ENCODE measurements at regions not wholly inside any gene's neighbourhood (a gene's known extent, or its start where the extent isn't known, plus 50 kb on each side); places are given as distances from the start of the nearest gene placed in this dataset.
"Not testable (repeated sequence)": the region's sequence is repeated elsewhere in the genome, so short reads cannot be mapped to it uniquely, and the experiment has no call there.

- Histone ChIP-seq H3K79me2 (ENCODE audit: control insufficient read depth, insufficient read depth, low read length) (no peaks in the 10 kb centered on the region), H3K4me1 (replicated peaks in 1 of 2; ENCODE audit: control insufficient read depth in 2 of 2, insufficient read depth in 2 of 2, low read length in 2 of 2) (no peaks in the 10 kb centered on the region), H3K27ac (ENCODE audit: extremely low read depth, low read depth, low read length) (no peak overlapping the region), H3K9me1 (ENCODE audit: control insufficient read depth, insufficient read depth, low read length) (no peaks in the 10 kb centered on the region), H3K36me3 (ENCODE audit: control insufficient read depth, insufficient read depth, low read length) (no peaks in the 10 kb centered on the region), H3K4me2 (ENCODE audit: insufficient read depth, low read length) (no peak overlapping the region), H3K9ac (ENCODE audit: insufficient read depth in 1 of 2, low read depth in 2 of 2, low read length in 2 of 2) (no peak overlapping the region), H2AFZ (ENCODE audit: low read depth, low read length) (no peak overlapping the region), H3K9me3 (replicated peaks; ENCODE audit: control insufficient read depth, insufficient read depth, low read depth, low read length) (no peaks in the 10 kb centered on the region; the same call in 1 of the 2 replicates), H3K4me3 (no peak overlapping the region), H4K20me1 (replicated peaks; ENCODE audit: control insufficient read depth, insufficient read depth, low read length) (no peaks in the 10 kb centered on the region), H3K27me3 (ENCODE audit: control insufficient read depth in 2 of 2, insufficient read depth in 2 of 2, low read length in 2 of 2) (no peaks in the 10 kb centered on the region)
- DNase-seq (ENCODE audit: extremely low read depth in 1 of 4, low spot score in 3 of 4) (no peak), ATAC-seq (no peak), FAIRE-seq (no peak)
- intact Hi-C loops (cut with micrococcal nuclease) = no loop called here
- BruUV-seq (replicated peaks) = no TSS peak
- in situ Hi-C loops (cut with MboI) = no loop called here
- no peak for TF ChIP-seq NR2C2 (CRISPR knock-in tag; IDR thresholded peaks at IDR 0.05)
- TF ChIP-seq NR2C2 (tag; IDR thresholded peaks at IDR 0.05) = no peak
- no peak for TF ChIP-seq POLR2H (tag; IDR thresholded peaks at IDR 0.05; ENCODE audit: low read depth)
- no peak for TF ChIP-seq PYGO2 (tag; IDR thresholded peaks at IDR 0.05)
- no peak for TF ChIP-seq ZFX (CRISPR knock-in tag; IDR thresholded peaks at IDR 0.05)
- TF ChIP-seq YY1 (IDR thresholded peaks at IDR 0.05; ENCODE audit: borderline replicate concordance in 1 of 3, control insufficient read depth in 1 of 3, extremely low read depth in 1 of 3, insufficient read depth in 3 of 3, insufficient read length in 1 of 3, insufficient replicate concordance in 2 of 3, low read depth in 1 of 3, low read length in 2 of 3) = no peak
- no peak for TF ChIP-seq SNRNP70 (optimal IDR thresholded peaks at IDR 0.05; ENCODE audit: low read depth, low read length)
- TF ChIP-seq DACH1 (IDR thresholded peaks at IDR 0.05; ENCODE audit: partially characterized antibody) = no peak
- TF ChIP-seq ZNF24 (IDR thresholded peaks at IDR 0.05) = no peak
- TF ChIP-seq ZNF398 (CRISPR knock-in tag; IDR thresholded peaks at IDR 0.05) = no peak
- 47% methylated on average over 3 of the region's 3 CpGs for WGBS (ENCODE audit: insufficient coverage, low coverage, missing lambda C conversion rate)
- ChIA-PET CTCF (ENCODE audit: low intra/inter-chr PET ratio) (no interaction called here), POLR2A (interaction anchor here (0.9 kb wide), 1 partner anchor 10 kb away, joined by 4 read pairs; no protein-coding TSS in a partner anchor)
Measured at GRCh38 chr11:97912629-97913028, 1108.1 kb upstream of the CNTN5 start.

DNA sequence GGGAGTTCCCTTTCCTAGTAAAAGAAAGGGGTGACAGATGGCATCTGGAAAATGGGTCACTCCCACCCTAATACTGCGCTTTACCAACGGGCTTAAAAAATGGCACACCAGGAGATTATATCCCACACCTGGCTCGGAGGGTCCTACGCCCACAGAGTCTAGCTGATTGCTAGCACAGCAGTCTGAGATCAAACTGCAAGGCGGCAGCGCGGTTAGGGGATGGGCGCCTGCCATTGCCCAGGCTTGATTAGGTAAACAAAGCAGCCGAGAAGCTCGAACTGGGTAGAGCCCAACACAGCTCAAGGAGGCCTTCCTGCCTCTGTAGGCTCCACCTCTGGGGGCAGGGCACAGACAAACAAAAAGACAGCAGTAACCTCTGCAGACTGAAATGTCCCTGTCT, 1097.8 kb upstream of the CNTN5 start:
- H3K27ac ChIP-seq (ENCODE audit: extremely low read depth, low read depth, low read length); H3K27me3 ChIP-seq (ENCODE audit: control insufficient read depth in 2 of 2, insufficient read depth in 2 of 2, low read length in 2 of 2); H3K79me2 ChIP-seq (ENCODE audit: control insufficient read depth, insufficient read depth, low read length); H3K4me3 ChIP-seq; FAIRE-seq; H3K9me3 ChIP-seq (replicated peaks; ENCODE audit: control insufficient read depth, insufficient read depth, low read depth, low read length); POLR2A ChIA-PET; H3K9me1 ChIP-seq (ENCODE audit: control insufficient read depth, insufficient read depth, low read length); H3K36me3 ChIP-seq (ENCODE audit: control insufficient read depth, insufficient read depth, low read length); CTCF ChIA-PET (ENCODE audit: low intra/inter-chr PET ratio); BruUV-seq (replicated peaks); DNase-seq (ENCODE audit: extremely low read depth in 1 of 4, low spot score in 3 of 4); intact Hi-C loops (cut with micrococcal nuclease); H3K9ac ChIP-seq (ENCODE audit: insufficient read depth in 1 of 2, low read depth in 2 of 2, low read length in 2 of 2); H3K4me1 ChIP-seq (replicated peaks in 1 of 2; ENCODE audit: control insufficient read depth in 2 of 2, insufficient read depth in 2 of 2, low read length in 2 of 2); ATAC-seq; H3K4me2 ChIP-seq (ENCODE audit: insufficient read depth, low read length); in situ Hi-C loops (cut with MboI); H2AFZ ChIP-seq (ENCODE audit: low read depth, low read length); H4K20me1 ChIP-seq (replicated peaks; ENCODE audit: control insufficient read depth, insufficient read depth, low read length): not testable (repeated sequence)
- WGBS (ENCODE audit: insufficient coverage, low coverage, missing lambda C conversion rate) = 67% methylated on average over 4 of the region's 10 CpGs

All from K562 (cell line).